ENCODE measurements at regions not wholly inside any gene's neighbourhood (a gene's known extent, or its start where the extent isn't known, plus 50 kb on each side); places are given as distances from the start of the nearest gene placed in this dataset.
"Not testable (repeated sequence)": the region's sequence is repeated elsewhere in the genome, so short reads cannot be mapped to it uniquely, and the experiment has no call there.

- no peak for DNase-seq
Observed at GRCh38 chr5:159543326-159543725, 213.0 kb upstream of the IL12B start.

DNA sequence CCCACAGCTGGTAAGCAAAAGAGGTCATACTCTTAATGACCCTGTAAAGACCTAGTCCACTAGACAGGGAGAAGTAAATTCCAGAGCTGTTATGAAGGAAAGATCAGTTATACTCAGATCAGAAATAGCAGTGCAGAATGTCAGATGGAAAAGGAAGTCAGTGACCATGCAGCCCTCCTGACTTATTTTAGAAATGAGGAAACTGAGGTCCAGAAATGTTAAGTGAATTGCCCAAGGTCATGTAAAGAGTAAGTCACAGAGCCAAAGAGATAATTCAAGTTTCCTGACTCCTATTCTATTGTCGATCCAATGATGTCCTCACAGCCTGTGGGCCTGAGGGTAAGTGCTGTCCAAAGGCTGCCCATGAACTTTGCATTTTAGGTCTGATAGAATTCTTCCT lies 214.9 kb upstream of the IL12B start:
- DNase-seq, result no peak

GRCh38 chr5:159547466-159548195 lies 217.3 kb upstream of the IL12B start:
- no peak for DNase-seq

GRCh38 chr5:159548517-159548916 lies 218.2 kb upstream of the IL12B start:
- DNase-seq, result no peak

- DNase-seq, result no peak
Observed at GRCh38 chr5:159549046-159549445, 218.8 kb upstream of the IL12B start.

DNA sequence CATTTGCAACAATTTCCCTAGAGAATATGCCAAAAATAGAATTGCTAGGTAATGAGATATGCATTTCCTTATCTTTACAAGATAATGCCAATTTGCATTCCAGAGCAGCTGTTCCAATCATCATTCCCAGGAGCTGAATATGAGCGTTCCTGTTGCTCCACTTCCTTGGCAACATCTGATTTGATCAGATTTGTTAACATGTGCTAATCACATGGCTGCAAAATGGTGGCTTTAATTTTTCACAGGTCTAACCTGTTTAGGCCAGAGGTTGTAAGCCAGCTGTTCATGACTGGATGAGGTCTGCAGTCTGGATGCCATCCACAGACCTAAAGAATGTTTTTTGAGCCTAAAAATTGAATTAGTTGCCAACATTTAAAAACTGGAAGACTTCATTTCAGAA lies 220.7 kb upstream of the IL12B start:
- no peak for DNase-seq

- no peak for DNase-seq
Observed at GRCh38 chr5:159552751-159553150, 222.5 kb upstream of the IL12B start.

DNA sequence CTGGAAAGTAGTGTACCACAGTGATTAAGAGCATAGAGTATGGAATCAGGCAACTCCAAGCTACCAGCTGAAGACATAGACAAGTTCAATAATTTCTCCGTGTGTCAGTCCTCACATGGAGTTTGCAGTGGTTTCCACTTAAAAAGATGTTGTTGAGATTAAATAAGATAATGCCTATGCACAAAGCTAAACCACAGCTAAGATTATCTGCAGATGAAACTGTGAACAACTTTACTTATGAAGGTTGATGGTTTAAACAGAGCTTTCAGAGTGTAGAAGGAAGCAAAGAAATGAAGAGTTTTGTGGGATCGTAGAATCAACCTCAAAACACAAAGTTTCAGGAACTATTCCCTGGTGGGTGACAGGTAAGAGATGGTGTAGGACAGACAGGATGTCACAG lies 223.5 kb upstream of the IL12B start:
- DNase-seq, result no peak

GRCh38 chr5:159555084-159555483 lies 224.8 kb upstream of the IL12B start:
- no peak for DNase-seq

- DNase-seq, result no peak
Observed at GRCh38 chr5:159559337-159559736, 229.1 kb upstream of the IL12B start.

GRCh38 chr5:159560088-159560487 lies 229.8 kb upstream of the IL12B start:
- no peak for DNase-seq

DNA sequence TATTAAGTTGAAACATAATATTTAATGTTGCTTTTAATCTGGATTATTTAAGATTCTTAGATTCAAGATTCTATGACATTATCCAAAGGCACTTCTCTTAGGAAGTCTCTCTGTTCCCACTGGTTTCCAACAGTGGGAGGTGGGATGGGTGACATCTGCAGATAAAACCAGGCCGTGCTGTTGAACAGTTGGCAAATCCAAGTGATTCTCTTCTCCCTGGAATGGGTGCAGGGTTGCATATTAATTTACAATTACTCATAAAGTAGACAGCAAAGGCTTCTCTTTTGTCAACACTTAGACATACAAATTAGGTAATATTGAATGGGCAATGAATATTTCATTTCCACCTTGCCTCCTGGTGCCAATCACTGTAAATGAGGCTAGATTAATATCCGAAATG lies 233.7 kb upstream of the IL12B start:
- no peak for DNase-seq

- DNase-seq, result no peak
Observed at GRCh38 chr5:159566832-159567231, 236.5 kb upstream of the IL12B start.

GRCh38 chr5:159567461-159567860 lies 237.2 kb upstream of the IL12B start:
- DNase-seq, result no peak

DNA sequence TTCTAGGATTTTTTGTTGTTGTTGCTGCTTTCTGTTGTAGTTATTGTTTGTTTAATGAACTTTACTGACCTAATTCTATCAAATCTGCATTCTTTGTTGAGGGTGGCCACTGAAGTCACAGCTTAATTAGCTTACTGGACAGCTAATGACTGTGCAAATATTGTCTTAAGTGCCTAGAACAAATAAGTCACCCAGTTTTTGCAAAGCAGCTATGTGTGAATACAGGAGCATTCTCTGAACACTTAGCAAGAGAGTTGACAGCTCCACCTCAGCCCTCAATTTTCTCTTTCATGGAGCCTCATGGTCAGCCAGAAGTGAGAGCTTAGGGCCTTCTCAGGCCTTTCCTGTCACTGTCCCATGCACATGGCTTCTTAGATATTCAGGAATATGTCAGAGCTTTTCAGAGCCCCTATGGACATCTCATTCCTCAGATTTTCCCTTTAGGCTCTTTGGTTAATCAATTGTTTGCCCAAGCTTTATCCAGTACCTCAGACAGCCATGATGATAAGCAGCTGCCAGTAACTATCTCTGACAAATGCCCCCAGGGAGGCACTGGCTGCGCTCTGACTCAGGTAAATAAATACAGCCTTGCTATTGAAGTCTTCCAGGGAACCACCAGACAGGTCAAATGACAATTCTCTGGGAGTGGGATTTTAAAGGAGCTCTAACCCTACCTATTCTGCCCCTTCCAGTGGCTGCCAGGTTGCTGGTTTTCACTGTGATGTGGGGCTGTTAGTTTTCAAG lies 241.4 kb upstream of the IL12B start:
- no peak for DNase-seq

DNA sequence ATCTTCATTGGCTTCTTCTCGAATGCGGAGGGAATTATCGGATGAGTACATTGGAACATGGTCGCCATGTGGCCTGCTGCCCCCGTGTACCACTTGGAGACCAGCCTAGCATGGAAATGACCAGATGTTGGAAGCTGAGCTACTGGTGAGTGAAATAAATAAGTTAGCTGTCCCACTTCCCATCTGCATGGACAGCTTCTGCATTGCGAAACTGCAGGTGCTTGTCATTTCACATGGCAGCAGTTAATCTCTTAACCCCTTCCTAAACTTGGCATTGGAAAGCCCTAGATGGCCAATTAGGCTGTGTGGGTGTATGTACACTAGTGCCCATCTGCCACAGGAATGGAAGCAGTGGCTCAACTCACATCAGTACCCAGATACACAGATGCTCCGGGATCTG lies 246.6 kb upstream of the IL12B start:
- no peak for DNase-seq

GRCh38 chr5:159581502-159582249 lies 251.4 kb upstream of the IL12B start:
- DNase-seq, result no peak

- no peak for DNase-seq
Observed at GRCh38 chr5:159582756-159583541, 252.7 kb upstream of the IL12B start.

DNA sequence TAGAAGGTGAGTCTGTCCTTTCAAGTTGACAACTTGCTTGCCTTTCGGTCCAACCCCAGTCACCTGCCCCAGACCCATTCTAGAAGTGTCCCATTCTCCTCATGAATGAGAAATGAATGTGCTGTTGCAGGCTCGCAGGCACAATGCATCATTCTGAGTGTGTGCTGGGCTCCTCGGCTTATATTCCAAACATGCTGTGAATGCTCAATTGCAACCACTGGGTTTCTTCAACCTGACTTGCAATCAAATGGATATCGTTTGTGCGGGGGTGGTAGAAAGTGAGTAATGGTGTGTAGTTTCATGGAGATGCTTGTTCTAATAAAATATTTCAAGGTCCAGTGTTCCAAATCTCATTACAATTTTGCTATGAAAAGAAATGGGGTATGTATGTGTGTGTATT lies 256.6 kb upstream of the IL12B start:
- no peak for DNase-seq

DNA sequence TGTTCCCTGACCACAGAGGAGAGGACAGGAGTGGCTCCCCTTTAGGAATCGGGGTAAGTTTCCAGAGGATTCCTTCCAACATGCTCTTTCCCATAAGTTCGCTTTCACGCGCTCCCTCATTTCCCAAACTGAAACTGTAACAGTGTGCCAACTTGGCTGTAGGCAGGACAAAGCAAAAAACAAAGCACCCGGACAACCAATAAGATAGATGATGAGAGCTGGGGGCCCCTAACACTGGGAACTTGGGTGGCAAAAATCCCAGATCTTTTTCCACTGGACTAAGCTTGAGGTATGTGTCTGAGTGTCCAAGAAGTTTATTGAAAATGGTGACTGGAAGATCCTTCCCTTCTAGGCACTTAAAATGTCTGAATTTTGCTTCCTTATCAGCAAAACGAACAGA lies 258.7 kb upstream of the IL12B start:
- DNase-seq, result no peak

- DNase-seq, result no peak
Observed at GRCh38 chr5:159593518-159594073, 263.3 kb upstream of the IL12B start.

DNA sequence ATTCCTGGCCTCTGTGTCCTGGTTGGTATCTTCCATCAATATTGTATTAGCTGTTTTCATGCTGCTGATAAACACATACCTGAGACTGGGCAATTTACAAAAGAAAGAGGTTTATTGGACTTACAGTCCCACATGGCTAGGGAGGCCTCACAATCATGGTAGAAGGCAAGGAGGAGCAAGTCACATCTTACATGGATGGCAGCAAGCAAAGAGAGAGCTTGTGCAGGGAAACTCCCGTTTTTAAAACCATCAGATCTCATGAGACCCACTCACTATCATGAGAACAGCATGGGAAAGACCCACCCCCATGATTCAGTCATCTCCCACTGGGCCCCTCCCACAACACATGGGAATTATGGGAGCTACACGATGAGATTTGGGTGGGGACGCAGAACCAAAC lies 265.3 kb upstream of the IL12B start:
- not testable (repeated sequence) for DNase-seq

- no peak for DNase-seq
Observed at GRCh38 chr5:159601216-159601615, 270.9 kb upstream of the IL12B start.
